ENCODE measurements at regions not wholly inside any gene's neighbourhood (a gene's known extent, or its start where the extent isn't known, plus 50 kb on each side); places are given as distances from the start of the nearest gene placed in this dataset.

GRCh38 chr3:153442799-153443487, 280.9 kb downstream of the RAP2B start:
- Histone ChIP-seq H3K4me1 (ENCODE audit: control insufficient read depth, insufficient read depth, low read length) (no peaks in the 10 kb centered on the region), H3K27me3 (ENCODE audit: control insufficient read depth, insufficient read depth, low read length) (no peaks in the 10 kb centered on the region), H3K9me3 (ENCODE audit: control insufficient read depth, insufficient read depth, low read depth, low read length) (no peaks in the 10 kb centered on the region), H3K36me3 (ENCODE audit: control insufficient read depth, insufficient read depth, low read length) (no peaks in the 10 kb centered on the region), H3K4me3 (ENCODE audit: low read depth in 2 of 2, low read length in 2 of 2) (no peak overlapping the region), H3K27ac (ENCODE audit: low read length) (no peak overlapping the region)
- intact Hi-C loops (cut with micrococcal nuclease; ENCODE audit: unreplicated experiment): no loop called here
- in situ Hi-C loops (cut with HindIII; ENCODE audit: low pct_unique_long_range_greater_than_20kb, low sequenced_read_pairs): no loop called here
- no peak for TF ChIP-seq CTCF (IDR thresholded peaks at IDR 0.05)
- TF ChIP-seq TCF7L2 (IDR thresholded peaks at IDR 0.05; ENCODE audit: low read depth, low read length): no peak
- TF ChIP-seq SIN3A (IDR thresholded peaks at IDR 0.05; ENCODE audit: borderline replicate concordance, insufficient read depth, low read depth, low read length): no peak
- TF ChIP-seq POLR2AphosphoS5 (IDR thresholded peaks at IDR 0.05; ENCODE audit: low read depth, low read length): no peak
- no peak for TF ChIP-seq REST (IDR thresholded peaks at IDR 0.05; ENCODE audit: insufficient read depth in 1 of 2, low read depth in 2 of 2, low read length in 1 of 2)
- BruUV-seq (replicated peaks): no TSS peak
- ChIA-PET POLR2A (no interaction called here), CTCF (interaction anchor here (0.6 kb wide), 1 partner anchor 9 kb away, joined by 3 read pairs; no protein-coding TSS in a partner anchor)
- DNase-seq (ENCODE audit: low read depth, low spot score) (no peak), ATAC-seq (no peak)

- Histone ChIP-seq H3K4me1 (ENCODE audit: control insufficient read depth, insufficient read depth, low read length) (no peaks in the 10 kb centered on the region), H3K27ac (ENCODE audit: low read length) (no peak overlapping the region), H3K4me3 (ENCODE audit: low read depth in 2 of 2, low read length in 2 of 2) (no peak overlapping the region), H3K36me3 (ENCODE audit: control insufficient read depth, insufficient read depth, low read length) (no peaks in the 10 kb centered on the region), H3K27me3 (ENCODE audit: control insufficient read depth, insufficient read depth, low read length) (no peaks in the 10 kb centered on the region), H3K9me3 (ENCODE audit: control insufficient read depth, insufficient read depth, low read depth, low read length) (no peaks in the 10 kb centered on the region)
- no peak for ATAC-seq
- BruUV-seq (replicated peaks): no TSS peak
- ChIA-PET POLR2A (no interaction called here), CTCF (no interaction called here)
- intact Hi-C loops (cut with micrococcal nuclease; ENCODE audit: unreplicated experiment) (no loop called here), in situ Hi-C loops (cut with HindIII; ENCODE audit: low pct_unique_long_range_greater_than_20kb, low sequenced_read_pairs) (no loop called here)
- TF ChIP-seq REST (IDR thresholded peaks at IDR 0.05; ENCODE audit: insufficient read depth in 1 of 2, low read depth in 2 of 2, low read length in 1 of 2) (no peak), CTCF (IDR thresholded peaks at IDR 0.05) (peak; percentile 40), POLR2AphosphoS5 (IDR thresholded peaks at IDR 0.05; ENCODE audit: low read depth, low read length) (no peak)
- no peak for DNase-seq (ENCODE audit: low read depth, low spot score)
Measured at GRCh38 chr3:153443961-153444360, 281.9 kb downstream of the RAP2B start.

All from Panc1 (cell line).